Left kidney (tissue), 1 donor: ENCODE measurements at regions not wholly inside any gene's neighbourhood (a gene's known extent, or its start where the extent isn't known, plus 50 kb on each side); places are given as distances from the start of the nearest gene placed in this dataset.

Experiments used
- DNase-seq: peaks from one replicate; pipeline ENCODE4 v3.0.0-alpha.2; 2013

DNA sequence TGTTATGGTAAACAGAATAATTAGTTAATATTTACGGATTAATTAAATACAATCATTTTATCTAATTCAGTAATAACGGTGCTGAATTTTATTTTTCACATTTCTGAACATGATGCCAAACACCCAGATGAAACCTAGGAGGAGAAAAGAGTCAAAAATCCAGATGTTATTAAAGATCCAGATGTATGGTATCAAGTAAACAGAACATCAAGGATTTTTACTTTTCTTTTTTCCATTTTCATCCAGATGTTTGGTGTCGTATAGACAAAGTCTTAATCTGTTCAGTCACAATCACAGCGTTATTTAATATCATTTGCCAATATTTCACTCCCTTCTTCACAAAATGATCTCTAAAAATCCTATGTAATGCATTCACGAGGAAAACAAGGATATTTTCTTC is 64.0 kb upstream of the NR2F2 start:
- no peak for DNase-seq

DNA sequence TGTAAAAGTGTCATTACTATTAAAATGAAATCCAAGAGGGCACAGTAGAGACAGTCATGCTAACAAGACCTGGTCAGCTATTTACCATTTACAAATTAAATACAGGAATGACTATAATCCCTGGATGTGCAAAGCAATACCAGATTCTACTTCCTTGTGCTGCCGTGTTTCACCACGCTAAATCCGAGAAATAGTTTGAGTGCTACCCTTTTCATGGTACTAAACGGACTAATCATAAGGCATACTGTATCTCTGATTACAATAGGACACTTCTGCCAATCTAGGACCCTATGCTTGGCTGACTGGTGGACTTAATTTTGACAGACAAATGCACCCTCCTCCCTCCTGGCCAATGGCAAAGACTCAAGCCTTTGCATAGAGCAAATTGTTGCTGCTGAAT is 63.0 kb upstream of the NR2F2 start:
- DNase-seq: no peak

DNA sequence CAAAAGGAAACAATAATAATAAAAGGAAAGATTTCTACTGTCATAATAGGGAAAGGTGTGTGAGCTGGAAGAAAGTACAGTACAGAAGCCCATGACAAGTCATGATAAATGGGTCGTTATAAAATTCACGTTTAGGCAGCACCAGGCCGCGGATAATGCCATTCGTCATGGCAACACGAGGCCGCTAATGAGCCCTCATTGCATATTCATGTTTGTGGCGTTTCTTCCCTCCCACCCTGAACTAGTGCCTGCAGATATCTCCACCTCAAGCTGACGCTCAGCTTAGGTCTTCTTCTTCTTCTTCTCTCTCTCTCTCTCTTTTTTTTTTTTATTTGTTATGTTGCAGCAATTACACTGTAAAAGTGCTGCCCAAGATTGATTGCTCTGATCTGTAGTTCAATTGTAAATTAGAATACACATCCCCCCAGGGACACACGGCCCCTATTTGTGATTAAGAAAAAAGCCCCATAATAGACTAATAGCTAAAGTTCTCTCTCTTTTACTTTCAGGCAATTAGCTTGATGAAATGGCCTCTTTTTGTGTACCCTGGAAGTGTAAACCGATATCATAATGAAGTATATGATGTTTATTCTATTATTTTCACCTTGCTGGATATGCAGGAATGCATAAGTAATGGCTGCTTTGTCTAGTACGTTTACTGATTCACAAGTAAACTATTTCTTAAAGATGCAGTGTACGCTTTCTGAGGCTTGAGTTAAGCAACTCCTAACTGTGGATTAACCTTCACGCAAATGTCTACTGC is 61.9 kb upstream of the NR2F2 start:
- no peak for DNase-seq

DNA sequence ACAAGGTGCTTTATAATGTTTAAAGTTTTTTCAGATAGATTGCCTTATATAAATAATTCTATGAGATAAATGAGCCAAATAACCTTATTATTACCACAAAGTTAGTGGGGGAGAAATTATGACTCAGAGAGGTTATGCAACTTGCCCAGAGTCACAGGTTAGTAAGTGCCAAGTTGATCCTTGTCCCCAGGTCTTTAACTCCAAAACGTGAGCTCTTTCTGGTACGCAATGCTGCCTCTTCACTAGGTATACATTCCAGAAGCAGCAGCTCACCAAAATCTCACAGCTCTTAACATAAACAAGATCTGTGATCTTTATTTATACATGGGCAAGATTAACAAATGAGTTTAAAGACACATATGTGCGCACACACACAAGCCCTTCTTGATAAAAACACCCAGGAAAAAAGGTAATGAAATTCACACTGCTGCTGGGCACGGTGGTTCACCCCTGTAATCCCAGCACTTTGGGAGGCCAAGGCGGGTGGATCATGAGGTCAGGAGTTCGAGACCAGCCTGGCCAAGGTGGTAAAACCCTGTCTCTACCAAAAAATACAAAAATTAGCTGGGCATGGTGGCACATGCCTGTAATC is 59.8 kb upstream of the NR2F2 start:
- no peak for DNase-seq

DNA sequence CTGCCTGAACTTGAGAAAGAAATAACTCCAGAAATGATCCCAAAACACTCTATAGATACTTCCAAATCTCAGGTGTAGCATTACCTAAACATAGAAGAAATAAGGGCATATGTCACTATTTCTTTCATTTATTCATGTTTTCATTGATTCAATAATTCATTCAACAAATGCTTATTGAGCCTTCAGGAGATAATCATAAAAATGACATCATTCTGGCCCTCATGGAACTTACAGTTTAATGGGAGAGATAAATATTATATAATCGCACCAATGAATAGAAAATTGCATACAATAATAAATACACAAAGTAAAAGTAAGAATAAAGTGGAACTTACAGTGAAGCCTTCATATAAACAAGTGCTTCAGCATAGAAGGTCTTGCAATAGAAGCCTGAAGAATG is 58.1 kb upstream of the NR2F2 start:
- DNase-seq: no peak

DNA sequence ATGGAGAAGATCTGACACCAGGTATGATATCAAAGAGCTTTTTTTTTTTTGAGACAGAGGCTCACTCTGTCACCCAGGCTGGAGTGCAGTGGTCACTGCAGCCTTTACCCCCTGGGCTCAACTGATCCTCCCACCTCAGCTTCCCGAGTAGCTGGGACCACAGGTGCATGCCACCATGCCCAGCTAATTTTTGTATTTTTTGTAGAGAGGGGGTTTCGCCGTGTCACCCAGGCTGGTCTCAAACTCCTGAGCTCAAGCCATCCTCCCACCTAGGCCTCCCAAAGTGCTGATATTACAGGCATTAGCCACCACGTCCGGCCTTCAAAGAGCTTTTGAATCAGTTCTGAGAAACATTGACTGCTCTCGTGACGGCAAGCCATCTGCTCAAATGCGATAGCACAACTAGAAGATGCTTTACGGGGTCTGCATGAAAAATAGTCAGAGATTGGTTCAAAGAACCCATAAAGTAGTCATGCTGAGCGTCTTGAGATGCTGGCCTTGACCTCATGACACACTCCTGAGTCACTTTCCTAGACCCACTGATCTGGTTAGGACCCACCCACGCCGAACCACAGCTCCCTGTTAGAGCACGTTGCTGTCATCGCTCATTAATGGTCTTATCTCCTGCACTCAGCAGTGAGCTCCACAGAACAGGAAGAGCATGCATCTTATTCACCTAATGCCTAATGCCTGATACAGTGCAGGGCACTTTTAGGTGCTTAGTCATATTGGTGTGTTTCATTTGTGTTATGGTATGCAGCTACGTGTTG is 57.0 kb upstream of the NR2F2 start:
- DNase-seq: no peak

DNA sequence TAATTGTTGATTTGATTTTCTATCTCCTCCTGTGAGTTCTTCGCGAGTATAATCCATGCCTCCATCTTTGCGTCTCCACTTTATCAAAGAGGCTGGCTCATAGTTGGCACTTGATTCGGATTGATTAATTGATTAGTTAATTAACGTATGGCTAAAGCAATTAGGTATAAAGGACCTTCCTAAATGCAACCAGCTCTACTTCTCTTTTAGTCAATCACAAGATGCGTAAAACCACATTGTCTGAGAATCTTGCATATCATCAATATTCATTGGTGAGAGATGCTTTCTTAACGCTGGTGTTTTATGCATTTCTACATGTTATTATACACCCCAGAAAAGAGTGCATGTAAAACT is 56.4 kb upstream of the NR2F2 start:
- DNase-seq: no peak

DNA sequence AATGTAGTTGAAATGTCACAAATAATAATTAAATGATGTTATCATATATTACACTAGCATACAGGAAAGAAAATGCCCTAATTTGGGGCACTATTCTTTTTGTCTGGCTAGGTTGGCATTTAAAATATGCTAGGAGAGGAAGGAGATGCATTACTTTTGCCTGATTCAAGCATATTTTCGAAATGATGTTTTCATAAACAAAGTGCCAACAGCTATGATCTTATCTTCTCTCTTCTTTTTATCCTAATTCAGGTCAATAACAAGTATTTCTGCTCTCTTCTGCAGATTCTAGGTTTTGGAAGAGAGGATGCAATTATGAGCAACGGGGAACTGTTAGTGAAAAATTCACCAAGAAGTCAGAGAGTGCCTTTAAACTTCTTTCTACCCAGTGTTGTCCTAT is 55.8 kb upstream of the NR2F2 start:
- no peak for DNase-seq

DNA sequence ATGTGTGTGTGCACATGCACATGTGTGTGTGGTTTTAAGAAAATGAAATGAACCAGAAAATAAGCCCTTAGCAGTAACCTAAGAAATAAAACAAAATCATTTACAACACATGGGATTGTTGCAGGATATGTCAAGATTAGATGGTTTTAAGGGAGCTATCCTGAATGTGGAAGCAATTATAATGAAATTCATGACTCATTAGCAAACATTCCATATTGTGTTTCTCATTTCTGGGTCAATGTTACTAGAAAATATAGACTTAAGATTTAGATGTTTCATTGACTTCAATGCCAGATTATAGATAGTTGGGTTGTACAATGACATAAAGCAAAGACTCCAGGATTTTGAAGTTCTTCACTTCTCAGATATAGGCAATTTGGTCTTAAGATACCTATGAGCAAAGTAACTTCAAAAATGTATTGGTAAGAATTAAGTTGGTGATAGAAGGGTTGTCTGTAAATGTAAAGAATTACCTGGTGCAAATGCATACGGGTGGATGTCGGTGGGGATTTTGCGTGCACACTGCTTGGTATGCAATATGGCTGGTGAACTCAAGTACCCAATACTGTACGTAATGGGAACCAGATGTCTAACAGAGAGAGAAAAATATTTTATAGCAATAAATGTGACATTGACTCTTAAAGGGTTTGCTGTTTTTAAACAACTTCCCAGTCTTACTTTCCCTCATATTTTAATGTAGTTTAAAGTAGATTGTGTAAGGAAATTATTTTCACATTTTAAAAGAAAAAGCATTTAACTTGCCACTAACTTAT is 53.9 kb upstream of the NR2F2 start:
- no peak for DNase-seq
